Ramos (cell line): ENCODE measurements at regions not wholly inside any gene's neighbourhood (a gene's known extent, or its start where the extent isn't known, plus 50 kb on each side); places are given as distances from the start of the nearest gene placed in this dataset.

Source experiments
- in situ Hi-C: fragments of 300-500 bp; cut with MboI; formaldehyde crosslinking; loops from one replicate; pipeline ENCODE4 v1.14.3; 2022; ENCODE audit warnings: low sequenced_read_pairs; ENCODE audit not compliant: unreplicated experiment

DNA sequence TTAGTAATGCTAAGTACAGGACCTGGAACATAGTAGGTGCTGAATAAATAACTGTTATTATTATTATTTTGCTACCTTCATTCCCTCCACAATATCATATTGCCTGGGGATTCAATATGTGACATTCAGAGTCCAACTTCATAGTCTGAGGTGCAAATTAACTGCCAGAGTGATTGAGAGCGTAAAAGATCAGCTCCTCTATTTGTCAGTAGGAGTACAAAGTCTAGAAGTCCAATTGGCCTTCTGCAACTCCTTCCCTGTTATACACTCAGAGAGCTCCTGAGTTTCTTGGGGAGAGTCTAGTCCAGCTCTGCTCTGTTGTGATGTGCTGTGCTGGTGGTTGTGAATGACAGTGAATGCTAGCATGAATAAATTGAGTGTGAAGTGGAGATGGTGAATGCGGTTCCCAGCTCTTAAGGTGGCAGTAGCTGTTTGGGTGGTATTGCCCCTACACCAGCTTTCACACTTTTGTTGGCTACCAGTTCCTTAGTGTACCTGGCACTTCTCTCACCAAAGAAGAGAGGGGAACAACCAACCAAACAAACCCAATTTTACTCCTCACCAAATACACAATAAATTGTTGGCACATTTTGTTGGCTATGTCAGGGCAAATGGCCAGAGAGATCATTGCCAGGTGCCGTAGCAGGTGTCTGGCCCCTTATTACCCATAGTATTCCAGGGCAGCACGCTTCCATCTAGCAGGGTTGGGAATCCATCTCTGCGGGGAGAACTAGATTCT is 270.1 kb upstream of the TBL1XR1 start:
- in situ Hi-C loops: no loop called here

DNA sequence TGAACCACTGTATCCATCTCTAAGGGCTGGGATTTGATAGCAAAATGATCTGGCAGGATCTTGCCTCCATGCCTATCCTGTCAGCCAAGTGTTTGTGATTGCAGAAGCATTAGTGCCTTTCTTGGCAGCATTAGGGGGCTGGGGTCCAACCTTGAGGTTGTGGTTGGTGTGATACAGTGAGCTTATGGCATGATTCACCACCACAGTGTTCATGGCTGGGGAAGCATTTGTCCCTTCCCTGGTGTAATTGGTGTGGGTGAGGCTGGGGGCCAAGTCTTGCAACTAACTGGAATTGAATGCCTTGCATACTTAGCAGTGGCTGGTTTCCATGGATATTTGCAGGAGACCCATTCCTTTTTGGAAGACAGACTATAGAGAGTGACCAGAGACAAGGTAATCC is 271.0 kb upstream of the TBL1XR1 start:
- in situ Hi-C loops: no loop called here

DNA sequence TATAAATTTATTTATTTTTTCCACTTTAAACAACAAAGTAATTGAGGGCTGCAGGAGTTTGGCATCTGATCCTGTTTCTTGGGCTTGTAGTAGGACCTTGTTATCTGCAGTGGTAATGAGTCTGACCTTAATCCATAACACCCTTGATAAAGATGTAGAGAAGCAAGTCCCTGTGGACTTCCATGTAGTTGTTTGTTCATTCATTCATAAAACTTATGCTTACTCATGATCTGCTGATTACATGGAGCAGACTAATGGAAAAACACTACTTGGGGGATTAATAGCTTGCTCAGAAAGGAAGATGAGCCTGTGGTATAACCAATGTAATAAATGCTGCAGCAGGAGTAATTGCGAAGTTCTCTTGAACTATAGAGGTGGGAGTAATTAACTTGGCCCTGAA is 271.5 kb upstream of the TBL1XR1 start:
- in situ Hi-C loops: no loop called here

DNA sequence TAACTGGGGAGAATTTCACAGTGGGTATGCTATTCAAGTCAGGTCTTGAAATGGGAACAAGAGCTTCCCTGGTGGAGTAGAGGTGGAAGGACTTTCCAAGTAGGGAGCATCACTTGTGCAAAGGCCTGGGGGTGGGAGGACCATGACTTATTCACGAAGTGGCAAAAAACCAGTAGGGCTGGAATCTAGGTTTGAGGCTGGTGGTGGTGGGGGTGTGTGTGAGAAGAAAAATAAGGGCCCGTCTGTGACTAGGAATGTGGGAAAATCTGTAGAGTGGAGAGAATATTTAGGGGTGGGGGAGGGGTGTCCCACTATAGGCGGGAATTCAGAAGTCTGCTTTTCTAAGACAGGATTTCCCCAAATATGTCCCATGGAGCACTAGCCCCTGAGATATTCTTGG is 271.9 kb upstream of the TBL1XR1 start:
- in situ Hi-C loops: no loop called here

DNA sequence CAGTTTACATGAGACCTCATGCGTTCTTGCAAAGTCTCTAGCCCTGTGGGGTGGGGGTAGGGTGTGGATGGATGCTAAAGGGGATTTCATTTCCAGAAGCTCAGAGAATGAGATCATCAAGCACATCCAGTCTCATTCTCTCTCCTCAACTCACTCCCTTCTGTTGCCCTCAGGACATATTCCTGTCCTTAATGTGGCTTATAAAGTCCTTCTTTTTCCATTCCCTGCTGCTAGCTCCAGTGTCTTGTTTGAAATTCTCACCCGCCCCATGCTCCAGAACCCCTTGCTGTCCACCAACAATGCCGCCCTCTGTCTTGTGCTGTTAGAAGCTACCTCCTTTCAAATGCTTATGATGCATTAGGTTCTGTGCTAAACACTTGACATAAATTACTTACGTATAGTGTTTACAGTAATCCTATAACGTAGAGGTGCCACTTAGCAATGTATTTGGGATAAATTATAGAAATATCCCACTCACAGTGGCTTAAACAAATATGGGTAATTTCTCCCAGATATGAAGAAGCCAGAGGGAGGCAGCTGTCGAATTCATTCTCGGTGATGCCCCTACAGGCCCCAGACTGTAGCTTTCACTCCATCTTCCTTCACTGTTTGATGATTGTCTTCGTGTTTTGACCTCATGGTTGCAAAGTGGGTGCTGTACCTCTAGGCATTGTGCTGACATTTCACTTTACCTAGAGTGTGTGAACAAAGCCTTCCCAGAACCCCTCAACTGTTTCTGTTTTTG is 273.1 kb upstream of the TBL1XR1 start:
- in situ Hi-C loops: no loop called here

DNA sequence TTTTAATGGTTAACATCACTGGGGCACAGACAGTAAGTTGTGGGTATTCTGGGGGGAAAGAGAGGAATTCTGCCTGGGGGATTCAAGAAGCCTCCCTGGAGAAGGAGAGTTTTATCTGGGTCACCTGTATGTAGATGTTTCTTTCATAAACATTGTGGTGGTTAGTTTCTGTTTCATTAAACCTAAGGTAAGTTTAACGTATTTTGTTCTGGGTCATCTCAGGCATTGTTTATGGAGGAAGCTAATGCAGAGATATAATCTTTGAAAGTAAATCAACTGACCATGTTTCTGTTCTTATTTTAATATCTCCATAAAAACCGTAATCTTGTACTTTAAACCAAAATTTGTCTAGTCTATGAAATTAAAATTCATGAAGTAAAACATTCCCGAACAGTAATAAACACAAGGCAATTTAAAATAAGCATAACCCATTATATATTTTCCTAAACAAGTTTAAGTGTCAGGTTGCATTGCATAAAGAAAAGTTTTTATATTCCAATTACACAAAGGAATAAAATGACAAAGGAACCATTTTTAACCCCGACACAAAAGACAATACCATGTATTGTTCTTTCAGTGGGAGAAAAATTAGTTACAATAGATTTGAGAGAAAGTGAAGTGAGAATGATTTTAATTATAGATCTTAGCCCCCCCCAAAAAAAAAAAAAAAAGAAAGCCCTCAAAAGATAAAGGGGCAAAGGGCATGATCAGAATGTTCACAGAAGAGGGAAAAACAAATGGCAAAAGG is 274.6 kb upstream of the TBL1XR1 start:
- in situ Hi-C loops: no loop called here

DNA sequence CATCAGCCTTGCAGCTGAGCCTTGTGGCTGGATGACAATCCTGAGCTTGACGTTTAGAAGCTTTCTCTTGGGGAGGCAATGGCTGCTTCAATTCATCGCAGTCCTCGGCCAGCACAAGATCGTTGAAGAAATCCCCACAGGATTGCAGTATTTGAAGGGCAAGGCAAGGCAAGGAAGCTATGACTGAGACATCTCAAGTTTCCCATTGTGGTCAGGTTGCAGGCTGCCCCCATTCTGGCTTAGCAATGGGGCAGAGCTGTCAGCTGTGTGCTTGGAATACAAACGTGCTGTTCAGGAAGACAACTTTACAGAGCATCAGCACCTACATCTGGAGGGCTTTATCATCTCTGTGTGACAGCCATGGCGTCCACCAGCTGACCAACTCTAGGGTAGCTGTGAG is 275.9 kb upstream of the TBL1XR1 start:
- in situ Hi-C loops: no loop called here

DNA sequence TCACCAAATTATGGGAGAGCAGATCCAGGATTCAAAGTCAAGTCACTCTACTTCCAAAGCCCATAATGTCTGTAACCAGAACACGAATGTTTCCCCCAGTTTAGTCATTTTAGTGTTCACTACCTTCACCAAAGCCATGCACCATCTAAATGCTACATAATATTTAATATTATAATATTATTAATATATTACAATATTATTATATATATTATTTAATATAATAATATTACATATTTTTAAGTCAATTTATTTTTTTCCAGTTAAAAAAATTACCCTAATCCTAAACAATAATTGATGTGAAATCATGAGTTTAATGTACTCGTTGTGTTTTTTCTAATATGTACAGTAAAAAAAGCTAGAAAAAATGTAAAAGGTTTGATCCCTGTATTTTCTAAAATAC is 276.6 kb upstream of the TBL1XR1 start:
- in situ Hi-C loops: no loop called here

DNA sequence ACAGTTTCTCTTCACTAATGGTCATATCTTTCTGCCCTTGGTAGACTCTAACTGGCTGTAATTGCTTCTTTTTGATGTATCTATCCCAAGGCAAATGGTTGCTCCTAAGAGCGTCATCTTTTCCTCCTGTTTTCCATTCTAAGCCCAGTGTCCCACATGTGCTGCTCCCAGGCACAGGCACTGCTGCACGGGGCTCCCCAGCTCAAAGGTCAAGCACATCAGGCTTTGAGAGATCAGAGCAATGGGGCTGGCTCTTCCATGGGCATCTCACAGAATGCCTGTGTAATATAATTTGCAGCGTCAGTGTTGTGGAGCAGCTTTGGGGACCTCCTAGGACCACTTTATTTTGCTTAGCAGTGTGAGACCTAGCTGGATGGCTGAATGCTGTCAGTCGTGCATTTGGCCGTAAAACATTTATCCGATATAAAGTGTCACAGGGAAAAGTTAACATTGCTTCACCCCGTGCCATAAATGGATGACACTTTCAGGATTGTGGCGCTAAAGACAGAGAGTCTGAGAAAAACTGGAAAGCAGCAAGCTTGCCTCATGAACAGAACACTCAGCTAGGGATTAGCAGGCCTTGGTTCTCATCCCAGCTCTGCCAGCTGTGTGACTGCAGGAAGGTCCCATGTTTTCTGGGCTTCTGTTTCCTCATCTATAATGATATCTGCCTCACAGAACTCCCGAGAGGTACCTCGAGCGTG is 277.5 kb upstream of the TBL1XR1 start:
- in situ Hi-C loops: no loop called here

DNA sequence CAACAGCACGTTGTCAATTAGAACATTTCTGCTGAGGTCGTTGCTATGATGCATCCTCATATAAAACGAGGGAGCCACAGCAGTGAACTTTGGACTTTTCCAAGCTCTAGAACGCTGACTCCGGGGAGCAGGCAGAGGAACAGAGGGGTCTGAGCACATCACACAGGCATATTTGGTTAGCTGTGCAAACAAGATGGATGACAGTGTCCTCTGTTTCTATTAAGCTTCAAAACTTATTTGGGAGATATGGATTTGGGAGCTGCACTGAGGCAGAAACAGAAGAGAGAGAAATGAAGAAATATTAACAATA is 278.0 kb upstream of the TBL1XR1 start:
- in situ Hi-C loops: no loop called here

DNA sequence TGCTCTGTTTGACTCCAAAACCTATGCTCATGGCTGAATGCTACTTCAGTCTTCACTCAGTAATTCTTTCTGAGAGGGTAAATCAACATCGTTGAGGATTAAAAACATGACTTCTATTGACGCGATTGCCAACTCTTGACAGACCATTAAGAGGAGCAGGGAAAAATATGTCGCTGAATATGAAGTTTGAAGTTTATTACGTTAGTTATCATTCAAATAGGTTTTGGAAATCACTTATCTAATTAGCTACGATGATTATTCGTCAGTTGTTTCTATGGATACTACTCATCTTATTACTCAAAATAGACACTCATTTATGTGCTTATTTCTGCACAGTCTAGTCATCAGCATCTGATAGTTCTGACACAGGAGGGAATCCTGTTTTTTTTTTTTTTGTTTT is 279.2 kb upstream of the TBL1XR1 start:
- in situ Hi-C loops: no loop called here

DNA sequence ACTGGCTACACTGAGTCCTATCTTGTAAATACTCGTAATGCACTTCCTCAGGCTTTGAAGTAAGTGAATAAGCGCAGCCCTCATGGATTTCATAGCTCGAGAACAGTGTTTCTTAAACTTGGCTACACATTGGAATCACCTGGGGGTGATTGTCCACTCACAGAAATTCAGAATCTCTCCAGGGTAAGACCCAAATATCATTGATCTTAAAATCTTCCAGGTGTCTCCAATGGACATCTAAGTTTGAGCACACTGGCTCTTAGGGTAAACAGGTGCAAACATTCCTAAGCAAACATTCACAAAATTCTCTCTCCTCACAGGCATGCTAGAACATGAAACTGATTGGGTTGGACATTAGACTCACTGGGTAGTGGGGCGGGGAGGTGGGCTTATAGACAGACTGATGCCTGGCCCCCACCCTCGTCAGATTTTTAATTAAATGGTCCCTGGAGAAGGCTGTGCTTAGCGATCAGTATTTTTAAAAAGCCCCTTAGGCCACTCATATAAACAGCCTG is 279.7 kb upstream of the TBL1XR1 start:
- in situ Hi-C loops: no loop called here

DNA sequence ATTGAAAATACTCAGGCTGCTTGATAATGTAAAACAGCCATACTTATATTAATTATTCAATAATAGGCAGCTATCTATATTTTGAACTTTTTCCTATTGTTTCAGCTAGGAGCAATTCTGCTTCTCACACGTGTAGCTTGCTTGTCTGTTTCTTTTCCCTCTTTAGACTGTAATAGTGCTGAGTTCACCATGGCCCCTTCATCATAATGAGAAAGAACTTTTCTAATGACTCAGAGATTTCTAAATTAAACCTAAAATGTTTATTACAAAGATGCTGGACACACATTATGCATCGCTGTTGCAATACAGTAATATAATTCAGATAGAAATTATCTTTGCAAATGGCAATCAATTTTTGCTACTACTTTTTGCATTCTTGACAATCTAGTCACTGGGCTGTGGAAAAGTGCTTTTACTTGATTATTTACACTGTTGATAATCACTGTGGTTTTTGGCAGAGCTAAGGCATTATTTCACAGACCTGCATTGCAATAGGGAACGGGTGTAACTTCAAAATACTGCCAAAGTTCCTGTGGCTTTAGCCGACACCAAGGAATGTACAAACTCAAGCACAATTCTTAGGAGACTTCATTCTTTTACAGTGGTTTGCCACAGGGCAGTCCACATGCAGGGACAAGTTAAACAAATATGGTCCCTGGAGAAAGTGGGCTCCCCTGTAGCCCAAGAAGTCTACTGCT is 281.0 kb upstream of the TBL1XR1 start:
- in situ Hi-C loops: no loop called here

DNA sequence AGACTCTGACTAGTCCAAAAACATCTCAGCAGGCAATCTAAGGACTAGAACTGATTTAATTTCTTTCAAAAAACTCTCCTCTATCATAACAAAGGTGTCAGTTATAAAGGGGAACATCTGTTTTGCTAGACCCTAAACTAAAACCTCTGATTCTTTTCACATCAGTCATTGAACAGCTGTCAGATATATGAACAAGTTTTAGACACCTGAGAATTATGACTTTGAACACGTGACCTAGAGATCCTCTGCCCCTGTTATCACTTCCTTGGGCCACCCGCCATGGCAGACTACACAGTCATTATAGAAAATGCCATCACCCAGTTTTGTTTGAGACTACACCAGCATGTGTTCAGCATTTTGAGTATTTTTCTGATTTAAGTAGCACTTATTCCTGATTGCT is 282.3 kb upstream of the TBL1XR1 start:
- in situ Hi-C loops: no loop called here

DNA sequence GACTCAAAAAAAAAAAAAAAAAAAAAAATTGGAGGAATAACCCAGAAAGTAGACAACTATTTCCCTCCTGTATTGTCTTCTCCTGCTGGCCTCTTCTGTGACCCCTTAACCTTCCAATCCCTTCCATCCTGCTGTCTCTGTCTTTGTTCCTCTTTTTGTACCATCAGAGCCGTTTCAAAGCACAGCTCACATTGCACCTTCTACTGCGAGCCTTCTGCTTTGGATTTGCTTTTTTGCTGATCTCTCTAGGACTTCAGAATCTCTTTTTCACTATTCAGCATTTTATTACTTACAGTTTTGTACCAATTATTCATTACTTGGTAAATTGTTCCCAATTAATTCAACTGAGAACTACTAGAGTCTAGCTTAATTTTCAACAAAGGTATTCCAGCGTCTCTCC is 284.0 kb upstream of the TBL1XR1 start:
- in situ Hi-C loops: no loop called here

DNA sequence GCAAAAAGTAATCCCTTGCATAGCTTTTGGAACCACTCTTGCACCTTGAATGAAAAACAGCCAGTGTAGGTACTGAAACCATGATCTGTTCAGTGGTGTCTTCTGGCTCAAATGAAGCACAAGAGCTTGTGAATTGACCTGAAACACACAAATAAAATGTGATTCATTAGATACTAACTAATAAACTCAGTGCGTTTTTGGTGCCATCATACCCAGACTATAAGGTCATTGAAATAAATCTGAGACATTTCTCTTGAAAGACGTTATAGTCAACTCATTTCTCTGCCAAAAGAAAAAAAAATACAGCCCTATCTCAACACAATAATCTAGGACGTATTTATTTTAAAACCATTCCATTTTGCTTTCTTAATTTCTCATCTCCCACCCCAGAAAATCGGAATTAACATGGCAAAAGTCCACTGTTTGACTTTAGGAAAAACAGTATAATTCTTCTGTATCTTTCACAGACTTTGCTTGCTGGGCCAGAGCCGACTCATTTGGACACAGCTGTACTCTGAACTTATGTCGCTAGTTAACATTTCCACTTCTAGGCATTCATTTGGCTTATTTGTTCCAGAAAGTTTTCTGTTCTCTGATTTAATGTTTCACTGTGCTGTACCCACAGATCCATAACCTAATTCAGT is 284.9 kb upstream of the TBL1XR1 start:
- in situ Hi-C loops: no loop called here

DNA sequence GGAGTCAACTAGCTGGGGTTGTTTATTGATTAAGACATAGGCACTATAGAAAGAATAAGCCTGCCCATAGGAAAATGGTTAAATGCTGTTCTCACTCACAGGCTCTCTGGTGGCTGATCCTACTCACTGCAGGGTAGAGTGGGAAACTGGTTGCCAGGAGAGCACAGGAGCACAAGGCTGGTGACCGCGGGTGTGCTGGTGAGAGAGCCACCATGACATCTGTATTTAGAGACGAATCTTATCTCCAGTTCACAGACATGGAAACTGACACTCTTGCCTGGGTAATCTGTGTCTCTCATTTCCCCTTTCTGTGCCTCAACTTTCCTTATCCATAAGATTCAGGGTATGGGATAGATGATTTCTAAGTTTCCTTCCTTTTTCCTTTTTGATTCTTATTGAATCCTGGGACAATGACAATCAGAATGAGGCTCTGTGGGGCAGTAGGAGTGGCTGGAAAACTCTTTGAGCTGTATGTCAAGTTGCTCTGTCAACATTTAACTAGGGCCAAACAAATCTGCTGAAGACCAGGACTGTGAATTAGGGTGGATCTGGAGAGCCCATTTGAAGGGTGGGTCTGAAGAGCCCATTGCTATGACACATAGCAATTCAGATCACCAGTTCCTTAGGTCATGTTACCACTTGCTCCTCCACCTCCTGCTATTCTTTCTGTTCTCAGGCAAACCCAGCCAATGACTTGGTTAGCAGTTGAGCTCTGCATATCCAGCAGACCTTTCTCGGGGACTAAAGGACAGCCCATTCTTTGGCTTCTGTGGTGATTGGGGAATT is 286.1 kb upstream of the TBL1XR1 start:
- in situ Hi-C loops: no loop called here

DNA sequence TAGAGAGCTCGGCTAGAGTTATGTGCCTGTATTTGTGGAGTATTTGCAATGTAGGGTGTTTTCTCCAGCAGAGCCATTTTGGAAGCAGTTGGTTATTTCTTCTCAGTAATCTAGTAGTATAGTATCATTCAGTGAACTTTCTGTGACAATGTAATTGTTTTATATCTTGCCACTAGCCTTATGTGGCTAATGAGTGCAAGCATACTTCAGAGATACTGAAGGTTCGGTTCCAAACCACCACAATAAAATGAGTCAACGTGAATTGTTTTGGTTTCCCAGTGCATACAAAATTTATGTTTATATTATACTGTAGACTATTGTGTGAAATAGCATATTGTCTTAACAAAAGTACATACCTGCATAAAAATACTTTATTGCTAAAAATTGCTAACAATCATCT is 286.9 kb upstream of the TBL1XR1 start:
- in situ Hi-C loops: no loop called here

DNA sequence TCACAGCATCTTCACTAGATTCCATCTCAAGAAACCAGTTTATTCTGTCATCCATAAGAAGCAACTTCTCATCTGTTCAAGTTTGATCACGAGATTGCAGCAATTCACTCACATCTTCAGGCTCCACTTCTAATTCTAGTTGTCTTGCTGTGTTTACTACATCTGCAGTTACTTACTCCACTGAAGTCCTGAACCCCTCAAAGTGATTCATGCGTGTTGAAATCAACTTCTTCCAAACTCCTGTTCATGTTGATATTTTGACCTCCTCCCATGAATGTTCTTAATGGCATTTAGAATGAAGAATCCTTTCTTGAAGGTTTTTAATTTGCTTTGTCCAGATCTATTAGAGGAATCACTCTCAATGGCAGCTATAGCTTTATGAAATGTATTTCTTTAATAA is 287.6 kb upstream of the TBL1XR1 start:
- in situ Hi-C loops: no loop called here
